Loucy (cell line): ENCODE measurements at regions not wholly inside any gene's neighbourhood (a gene's known extent, or its start where the extent isn't known, plus 50 kb on each side); places are given as distances from the start of the nearest gene placed in this dataset.

Experiments used
- H2AFZ ChIP-seq: fragments of 200-600 bp; sonication (generic); 2 replicates; pipeline ENCODE4 v1.6.0; 2016; ENCODE audit warnings: antibody characterized with exemption, mild to moderate bottlenecking, low read length, moderate library complexity
- H3F3A ChIP-seq: fragments of 200-600 bp; 2 replicates; pipeline ENCODE4 v1.6.0; 2016; ENCODE audit warnings: antibody characterized with exemption, low read depth, mild to moderate bottlenecking
- H3K27me3 ChIP-seq: fragments of 200-600 bp; sonication (generic); 2 replicates; pipeline ENCODE4 v1.6.1; 2014; ENCODE audit warnings: low read length, mild to moderate bottlenecking; ENCODE audit not compliant: insufficient read depth, poor library complexity, severe bottlenecking
- H3K36me3 ChIP-seq: fragments of 200-600 bp; sonication (generic); 2 replicates; pipeline ENCODE4 v1.6.1; 2016; ENCODE audit warnings: low read length; ENCODE audit not compliant: insufficient read depth
- H3K4me1 ChIP-seq: fragments of 200-600 bp; sonication (generic); 2 replicates; pipeline ENCODE4 v1.5.1; 2014; ENCODE audit warnings: low read length, mild to moderate bottlenecking; ENCODE audit not compliant: insufficient read depth, poor library complexity, severe bottlenecking
- H3K4me2 ChIP-seq: fragments of 200-600 bp; sonication (generic); 2 replicates; pipeline ENCODE4 v1.6.0; 2014; ENCODE audit warnings: antibody characterized with exemption, low read length, low read depth, mild to moderate bottlenecking; ENCODE audit not compliant: poor library complexity, severe bottlenecking
- H3K4me3 ChIP-seq: fragments of 200-600 bp; sonication (generic); 2 replicates; pipeline ENCODE4 v1.5.1; 2014; ENCODE audit warnings: low read length, mild to moderate bottlenecking, mixed read lengths; ENCODE audit not compliant: poor library complexity, severe bottlenecking
- H3K79me2 ChIP-seq: fragments of 200-600 bp; sonication (generic); 2 replicates; pipeline ENCODE4 v1.6.1; 2014; ENCODE audit warnings: low read length; ENCODE audit not compliant: insufficient read depth
- H3K9ac ChIP-seq: fragments of 200-600 bp; sonication (generic); 2 replicates; pipeline ENCODE4 v1.6.0; 2014; ENCODE audit warnings: mild to moderate bottlenecking, low read depth, low read length, moderate library complexity; ENCODE audit not compliant: poor library complexity, severe bottlenecking
- H3K9me2 ChIP-seq: fragments of 200-600 bp; sonication (generic); replicated peaks from 2 replicates; pipeline ENCODE4 v1.6.1; 2016; ENCODE audit warnings: low read depth, low read length, mixed read lengths
- H3K9me3 ChIP-seq: fragments of 200-600 bp; sonication (generic); 2 replicates; pipeline ENCODE4 v1.6.1; 2014; ENCODE audit warnings: mild to moderate bottlenecking, antibody characterized with exemption, low read length, low read depth; ENCODE audit not compliant: insufficient read depth
- H4K20me1 ChIP-seq: fragments of 200-600 bp; sonication (generic); 2 replicates; pipeline ENCODE4 v1.6.0; 2014; ENCODE audit warnings: antibody characterized with exemption, low read length, mild to moderate bottlenecking; ENCODE audit not compliant: insufficient read depth, poor library complexity, severe bottlenecking
- EZH2phosphoT487 ChIP-seq: fragments of 200-600 bp; IDR thresholded peaks from 2 replicates; pipeline ENCODE4 v1.6.1; 2018; ENCODE audit warnings: antibody characterized with exemption, mild to moderate bottlenecking, moderate library complexity, borderline replicate concordance
- TF ChIP-seq, protein P1 (sequence below): fragments of 200-600 bp; sonication (generic); conservative IDR thresholded peaks from 2 replicates; pipeline ENCODE4 v1.5.1; 2014; ENCODE audit warnings: mild to moderate bottlenecking, antibody characterized with exemption, low read length

DNA sequence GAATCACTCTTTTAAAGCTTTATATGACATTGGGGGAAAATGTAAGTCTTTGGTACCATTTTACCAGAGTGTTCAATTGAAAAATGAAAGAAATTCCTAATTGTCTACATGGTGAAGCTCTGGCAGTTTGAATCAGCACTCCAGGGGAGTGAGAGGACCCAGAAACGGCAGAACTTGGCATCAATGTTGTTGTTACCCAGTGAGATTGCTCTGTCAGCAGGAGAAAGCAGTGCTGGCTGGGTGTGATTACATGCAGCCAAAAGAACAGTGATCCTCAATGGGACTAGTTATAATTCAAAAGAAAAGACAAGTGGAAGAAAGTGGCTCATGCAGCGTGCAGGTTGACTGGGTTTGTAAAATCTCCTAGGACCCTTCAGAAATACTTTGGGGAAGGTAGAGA lies 206.4 kb downstream of the PTPRC start:
- H3K36me3 ChIP-seq, result peaks cover 53% of the 10 kb centered on the region; the same call in 1 of the 2 replicates
- H3K4me1 ChIP-seq, result peaks cover 5% of the 10 kb centered on the region
- no peak overlapping the region for H2AFZ ChIP-seq
- peaks cover 16% of the 10 kb centered on the region for H3F3A ChIP-seq
- no peak overlapping the region for H3K9ac ChIP-seq
- H3K4me3 ChIP-seq, result no peak overlapping the region
- H4K20me1 ChIP-seq, result peaks cover 13% of the 10 kb centered on the region
- no peaks in the 10 kb centered on the region for H3K9me2 ChIP-seq
- no peaks in the 10 kb centered on the region for H3K9me3 ChIP-seq
- no peaks in the 10 kb centered on the region for H3K27me3 ChIP-seq
- no peak overlapping the region for H3K4me2 ChIP-seq
- peaks cover 7% of the 10 kb centered on the region; the same call in 1 of the 2 replicates for H3K79me2 ChIP-seq
- TF ChIP-seq, protein P1, sequence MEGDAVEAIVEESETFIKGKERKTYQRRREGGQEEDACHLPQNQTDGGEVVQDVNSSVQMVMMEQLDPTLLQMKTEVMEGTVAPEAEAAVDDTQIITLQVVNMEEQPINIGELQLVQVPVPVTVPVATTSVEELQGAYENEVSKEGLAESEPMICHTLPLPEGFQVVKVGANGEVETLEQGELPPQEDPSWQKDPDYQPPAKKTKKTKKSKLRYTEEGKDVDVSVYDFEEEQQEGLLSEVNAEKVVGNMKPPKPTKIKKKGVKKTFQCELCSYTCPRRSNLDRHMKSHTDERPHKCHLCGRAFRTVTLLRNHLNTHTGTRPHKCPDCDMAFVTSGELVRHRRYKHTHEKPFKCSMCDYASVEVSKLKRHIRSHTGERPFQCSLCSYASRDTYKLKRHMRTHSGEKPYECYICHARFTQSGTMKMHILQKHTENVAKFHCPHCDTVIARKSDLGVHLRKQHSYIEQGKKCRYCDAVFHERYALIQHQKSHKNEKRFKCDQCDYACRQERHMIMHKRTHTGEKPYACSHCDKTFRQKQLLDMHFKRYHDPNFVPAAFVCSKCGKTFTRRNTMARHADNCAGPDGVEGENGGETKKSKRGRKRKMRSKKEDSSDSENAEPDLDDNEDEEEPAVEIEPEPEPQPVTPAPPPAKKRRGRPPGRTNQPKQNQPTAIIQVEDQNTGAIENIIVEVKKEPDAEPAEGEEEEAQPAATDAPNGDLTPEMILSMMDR, result no peak
- TF ChIP-seq EZH2phosphoT487, result no peak

DNA sequence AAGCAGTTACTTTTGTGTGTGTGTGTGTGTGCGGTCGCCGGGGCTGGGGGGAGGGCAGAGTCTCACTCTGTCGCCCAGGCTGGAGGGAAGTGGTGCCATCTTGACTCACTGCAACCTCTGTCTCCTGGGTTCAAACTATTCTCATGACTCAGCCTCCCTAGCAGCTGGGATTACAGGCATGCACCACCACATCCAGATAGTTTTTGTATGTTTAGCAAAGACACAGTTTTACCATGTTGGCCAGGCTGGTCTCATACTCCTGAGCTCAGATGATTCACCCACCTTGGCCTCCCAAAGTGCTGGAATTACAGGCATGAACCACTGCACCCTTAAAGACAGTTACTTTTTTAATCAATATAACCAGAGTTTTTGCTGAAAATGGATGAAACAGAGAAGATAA lies 207.0 kb downstream of the PTPRC start:
- H2AFZ ChIP-seq, result no peak overlapping the region
- no peaks in the 10 kb centered on the region for H3K9me3 ChIP-seq
- H4K20me1 ChIP-seq, result peaks cover 17% of the 10 kb centered on the region
- no peaks in the 10 kb centered on the region for H3K27me3 ChIP-seq
- H3K4me3 ChIP-seq, result no peak overlapping the region
- H3K4me1 ChIP-seq, result peaks cover 10% of the 10 kb centered on the region
- no peaks in the 10 kb centered on the region for H3K9me2 ChIP-seq
- peaks cover 59% of the 10 kb centered on the region; the same call in 1 of the 2 replicates for H3K36me3 ChIP-seq
- TF ChIP-seq, protein P1, result no peak
- no peak for TF ChIP-seq EZH2phosphoT487
- no peak overlapping the region for H3K4me2 ChIP-seq
- H3K79me2 ChIP-seq, result peaks cover 11% of the 10 kb centered on the region; the same call in 1 of the 2 replicates
- H3K9ac ChIP-seq, result no peak overlapping the region
- H3F3A ChIP-seq, result peaks cover 17% of the 10 kb centered on the region

DNA sequence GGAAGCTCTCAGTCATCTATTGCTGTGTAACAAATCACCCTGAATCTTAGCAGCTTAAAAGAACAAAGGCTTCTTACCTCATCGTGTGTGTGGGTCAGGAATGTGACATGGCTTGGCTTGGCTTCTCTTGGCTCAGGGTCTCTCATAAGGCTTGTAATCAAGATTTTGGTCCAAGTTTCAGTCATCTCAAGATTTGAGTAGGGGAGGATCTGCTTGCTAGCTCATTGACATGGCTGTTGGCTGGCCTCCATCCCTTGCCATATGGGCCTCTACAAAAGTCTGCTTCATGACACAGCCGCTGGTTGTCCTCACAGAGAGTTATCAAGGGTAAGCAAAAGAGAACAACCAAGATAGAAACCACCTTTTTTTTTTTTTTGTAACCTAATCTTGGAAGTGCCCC lies 207.7 kb downstream of the PTPRC start:
- Histone ChIP-seq H4K20me1 (peaks cover 24% of the 10 kb centered on the region), H3K79me2 (peaks cover 11% of the 10 kb centered on the region; the same call in 1 of the 2 replicates), H3F3A (peaks cover 18% of the 10 kb centered on the region), H3K4me2 (no peak overlapping the region), H3K27me3 (no peaks in the 10 kb centered on the region), H3K4me1 (peaks cover 14% of the 10 kb centered on the region), H2AFZ (no peak overlapping the region), H3K4me3 (no peak overlapping the region), H3K36me3 (peaks cover 64% of the 10 kb centered on the region; the same call in 1 of the 2 replicates), H3K9me3 (no peaks in the 10 kb centered on the region), H3K9ac (no peak overlapping the region), H3K9me2 (no peaks in the 10 kb centered on the region)
- TF ChIP-seq, protein P1, result no peak
